ENCODE measurements at regions not wholly inside any gene's neighbourhood (a gene's known extent, or its start where the extent isn't known, plus 50 kb on each side); places are given as distances from the start of the nearest gene placed in this dataset.

GRCh38 chrX:98506907-98507306, 1623.2 kb downstream of the RPA4 start:
- no peak overlapping the region for H3K9ac ChIP-seq (replicated peaks in 1 of 4; ENCODE audit: extremely low read depth in 1 of 4, low read depth in 3 of 4, low read length in 3 of 4)
- CTCF ChIA-PET (ENCODE audit: partially characterized antibody): no interaction called here
- H4K5ac ChIP-seq (ENCODE audit: insufficient read length, low read depth, low read length): no peak overlapping the region
- H2BK5ac ChIP-seq (ENCODE audit: low read depth, low read length): no peak overlapping the region
- H3K56ac ChIP-seq (replicated peaks; ENCODE audit: insufficient read length, low read depth, low read length): no peak overlapping the region
- no peaks in the 10 kb centered on the region for H3K79me2 ChIP-seq (ENCODE audit: control insufficient read depth in 1 of 2, insufficient read depth in 2 of 2, low read length in 2 of 2)
- H3K23ac ChIP-seq (ENCODE audit: insufficient read length): no peak overlapping the region
- no peaks in the 10 kb centered on the region for H3K9me3 ChIP-seq (ENCODE audit: insufficient read depth in 2 of 2, low read depth in 1 of 2, low read length in 1 of 2)
- H3K36me3 ChIP-seq (ENCODE audit: control insufficient read depth in 2 of 4, insufficient read depth in 4 of 4, low read length in 3 of 4): no peaks in the 10 kb centered on the region
- FAIRE-seq: no peak
- 86% methylated on average over 1 of the region's 1 CpG; no CpG with 5 or more reads in 1 of the 2 experiments for WGBS, 2 experiments (ENCODE audit: extremely low coverage in 1 of 2, insufficient coverage in 1 of 2, insufficient read length in 1 of 2, insufficient replicate concordance in 2 of 2, low coverage in 1 of 2, low lambda C conversion rate in 2 of 2, missing lambda C conversion rate in 1 of 2)
- no peaks in the 10 kb centered on the region for H3K23me2 ChIP-seq (ENCODE audit: low read depth, low read length)
- no peaks in the 10 kb centered on the region for H4K20me1 ChIP-seq (replicated peaks in 1 of 2; ENCODE audit: control insufficient read depth in 1 of 2, insufficient read depth in 2 of 2, low read length in 2 of 2)
- no peaks in the 10 kb centered on the region for H3K79me1 ChIP-seq (ENCODE audit: low read depth, low read length)
- H3K18ac ChIP-seq (ENCODE audit: extremely low read depth, low read length): no peak overlapping the region
- H4K91ac ChIP-seq (replicated peaks; ENCODE audit: insufficient read length, low read length): no peak overlapping the region
- no peak overlapping the region for H2BK12ac ChIP-seq (ENCODE audit: low read depth, low read length)
- no peak overlapping the region for H2BK120ac ChIP-seq (replicated peaks; ENCODE audit: low read depth, low read length)
- no peak overlapping the region for H3K4me2 ChIP-seq (ENCODE audit: insufficient read depth in 1 of 2, low read depth in 2 of 2, low read length in 2 of 2)
- no peaks in the 10 kb centered on the region for H3K27me3 ChIP-seq (replicated peaks in 1 of 4; ENCODE audit: control insufficient read depth in 3 of 4, extremely low read depth in 1 of 4, insufficient read depth in 3 of 4, low read length in 3 of 4)
- POLR2A ChIA-PET (ENCODE audit: partially characterized antibody): interaction anchor here (0.7 kb wide), 1 partner anchor 42 kb away, joined by 3 read pairs; no protein-coding TSS in a partner anchor
- no peak for DNase-seq (ENCODE audit: low read depth in 1 of 2, low spot score in 2 of 2)
- H3K4me1 ChIP-seq (replicated peaks in 1 of 4; ENCODE audit: control insufficient read depth in 3 of 4, insufficient read depth in 4 of 4, low read length in 3 of 4): no peaks in the 10 kb centered on the region
- H3K14ac ChIP-seq (ENCODE audit: insufficient read length): no peak overlapping the region
- H2AK5ac ChIP-seq (ENCODE audit: low read depth, low read length): no peak overlapping the region
- H4K8ac ChIP-seq (ENCODE audit: extremely low read depth, insufficient read depth, low read length): no peak overlapping the region
- no peak overlapping the region for H2BK15ac ChIP-seq (ENCODE audit: low read length)
- H2BK20ac ChIP-seq (ENCODE audit: low read length): no peak overlapping the region
- H2AFZ ChIP-seq (ENCODE audit: low read length): no peak overlapping the region
- H3K4ac ChIP-seq (replicated peaks; ENCODE audit: insufficient read length, low read depth, low read length): no peak overlapping the region
- H3K4me3 ChIP-seq (ENCODE audit: extremely low read depth in 1 of 4, insufficient read depth in 2 of 4, low read depth in 3 of 4, low read length in 4 of 4): no peak overlapping the region
- H3K27ac ChIP-seq (ENCODE audit: low read depth, low read length): no peak overlapping the region
- no peak for TF ChIP-seq RNF2 (IDR thresholded peaks at IDR 0.05; ENCODE audit: borderline replicate concordance, low read depth, low read length, missing control alignments, poor library complexity, severe bottlenecking)
- TF ChIP-seq KDM5A (IDR thresholded peaks at IDR 0.05; ENCODE audit: low read length): no peak
- no peak for TF ChIP-seq JUN (IDR thresholded peaks at IDR 0.05; ENCODE audit: low read depth, low read length)
- no peak for TF ChIP-seq SP2 (IDR thresholded peaks at IDR 0.05; ENCODE audit: low read length)
- no peak for TF ChIP-seq TAF7 (optimal IDR thresholded peaks at IDR 0.05; ENCODE audit: borderline replicate concordance, low read depth, low read length)
- TF ChIP-seq SP4 (IDR thresholded peaks at IDR 0.05; ENCODE audit: low read length): no peak
- no peak for TF ChIP-seq USF2 (IDR thresholded peaks at IDR 0.05; ENCODE audit: low read length)
- no peak for TF ChIP-seq SAP30 (IDR thresholded peaks at IDR 0.05; ENCODE audit: insufficient read depth, insufficient replicate concordance, low read length)
- TF ChIP-seq RFX5 (IDR thresholded peaks at IDR 0.05; ENCODE audit: borderline replicate concordance, low read depth, low read length): no peak
- TF ChIP-seq, protein P1, sequence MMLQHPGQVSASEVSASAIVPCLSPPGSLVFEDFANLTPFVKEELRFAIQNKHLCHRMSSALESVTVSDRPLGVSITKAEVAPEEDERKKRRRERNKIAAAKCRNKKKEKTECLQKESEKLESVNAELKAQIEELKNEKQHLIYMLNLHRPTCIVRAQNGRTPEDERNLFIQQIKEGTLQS (IDR thresholded peaks at IDR 0.05; ENCODE audit: insufficient read depth, low read depth, low read length): no peak
